ENCODE measurements at regions not wholly inside any gene's neighbourhood (a gene's known extent, or its start where the extent isn't known, plus 50 kb on each side); places are given as distances from the start of the nearest gene placed in this dataset.

GRCh38 chr18:21179590-21180220 lies 62.3 kb upstream of the GREB1L start:
- ATAC-seq (ENCODE audit: low FRiP score) (no peak), DNase-seq (ENCODE audit: low spot score) (peak; percentile 25)
- TF ChIP-seq CTCF (IDR thresholded peaks at IDR 0.05), result peak in 1 of 3 donors; percentile 64

- ATAC-seq (ENCODE audit: low FRiP score) (no peak), DNase-seq (ENCODE audit: low spot score) (no peak)
- no peak for TF ChIP-seq CTCF (IDR thresholded peaks at IDR 0.05)
These were observed 61.4 kb upstream of the GREB1L start for GRCh38 chr18:21180588-21180987.

GRCh38 chr18:21181766-21182165 lies 60.3 kb upstream of the GREB1L start:
- no peak for DNase-seq (ENCODE audit: low spot score)
- TF ChIP-seq CTCF (IDR thresholded peaks at IDR 0.05), result no peak
- no peak for ATAC-seq (ENCODE audit: low FRiP score)

- TF ChIP-seq CTCF (IDR thresholded peaks at IDR 0.05), result no peak
- no peak for DNase-seq (ENCODE audit: low spot score)
- no peak for ATAC-seq (ENCODE audit: low FRiP score)
These were observed 58.4 kb upstream of the GREB1L start for GRCh38 chr18:21183670-21184069.

- no peak for TF ChIP-seq CTCF (IDR thresholded peaks at IDR 0.05)
- DNase-seq (ENCODE audit: low spot score) (no peak), ATAC-seq (ENCODE audit: low FRiP score) (no peak)
These were observed 57.5 kb upstream of the GREB1L start for GRCh38 chr18:21184396-21184996.

GRCh38 chr18:21187886-21188285 lies 54.1 kb upstream of the GREB1L start:
- ATAC-seq (ENCODE audit: low FRiP score) (no peak), DNase-seq (ENCODE audit: low spot score) (no peak)
- TF ChIP-seq CTCF (IDR thresholded peaks at IDR 0.05), result no peak
